Mammary epithelial cell (primary cell): ENCODE measurements at regions not wholly inside any gene's neighbourhood (a gene's known extent, or its start where the extent isn't known, plus 50 kb on each side); places are given as distances from the start of the nearest gene placed in this dataset.

Experiments used
- CTCF ChIP-seq, 2 donors: IDR thresholded peaks in 1 of 2; conservative IDR thresholded peaks in 1 of 2; 2 replicates each; pipeline ENCODE4 v1.5.1; 2011 to 2012; ENCODE audit warnings: inconsistent platforms in 2 of 2, low read length in 2 of 2, mild to moderate bottlenecking in 2 of 2, control low read depth in 1 of 2, low read depth in 1 of 2; ENCODE audit not compliant: insufficient read depth in 1 of 2; ENCODE audit errors: extremely low read depth in 1 of 2
- EZH2 ChIP-seq: IDR thresholded peaks from 2 replicates; pipeline ENCODE4 v1.6.1; 2012; ENCODE audit warnings: low read length, inconsistent platforms, borderline replicate concordance

GRCh38 chr1:68346188-68346808 is 103.5 kb downstream of the RPE65 start:
- peak; percentile 43 to 48 for TF ChIP-seq CTCF (conservative IDR thresholded peaks at IDR 0.05 in 1 of 2, IDR thresholded peaks at IDR 0.05 in 1 of 2; ENCODE audit: extremely low read depth in 1 of 2, insufficient read depth in 1 of 2, low read depth in 1 of 2, low read length in 2 of 2)
- TF ChIP-seq EZH2 = no peak
